Ectodermal cell (in vitro differentiated cells): ENCODE measurements at regions not wholly inside any gene's neighbourhood (a gene's known extent, or its start where the extent isn't known, plus 50 kb on each side); places are given as distances from the start of the nearest gene placed in this dataset.
"Not testable (repeated sequence)": the region's sequence is repeated elsewhere in the genome, so short reads cannot be mapped to it uniquely, and the experiment has no call there.

Experiments
- H3K27ac ChIP-seq: 2 replicates; pipeline ENCODE4 v1.7.0; 2013; ENCODE audit warnings: mild to moderate bottlenecking, low read depth, low read length; ENCODE audit not compliant: insufficient read depth, poor library complexity, severe bottlenecking
- H3K27me3 ChIP-seq: 2 replicates; pipeline ENCODE4 v1.7.0; 2013; ENCODE audit warnings: mild to moderate bottlenecking, low read length; ENCODE audit not compliant: insufficient read depth, control insufficient read depth, poor library complexity, severe bottlenecking
- H3K36me3 ChIP-seq: one replicate; pipeline ENCODE4 v1.7.0; 2013; ENCODE audit warnings: low read length; ENCODE audit not compliant: control insufficient read depth, insufficient read depth
- H3K4me1 ChIP-seq: one replicate; pipeline ENCODE4 v1.7.0; 2013; ENCODE audit warnings: low read length; ENCODE audit not compliant: control insufficient read depth, insufficient read depth
- H3K4me3 ChIP-seq: 2 replicates; pipeline ENCODE4 v1.7.0; 2013; ENCODE audit warnings: low read depth, low read length, control low read depth; ENCODE audit not compliant: insufficient read depth
- H3K9me3 ChIP-seq: 2 replicates; pipeline ENCODE4 v1.7.0; 2013; ENCODE audit warnings: mild to moderate bottlenecking, low read length, moderate library complexity; ENCODE audit not compliant: control insufficient read depth
- WGBS, 2 experiments: methylation state at CpG; one replicate each; pipeline ENCODE4 v1.1.7; 2013; ENCODE audit warnings: missing lambda C conversion rate in 2 of 2; 5-methylcytosine and 5-hydroxymethylcytosine counted together

DNA sequence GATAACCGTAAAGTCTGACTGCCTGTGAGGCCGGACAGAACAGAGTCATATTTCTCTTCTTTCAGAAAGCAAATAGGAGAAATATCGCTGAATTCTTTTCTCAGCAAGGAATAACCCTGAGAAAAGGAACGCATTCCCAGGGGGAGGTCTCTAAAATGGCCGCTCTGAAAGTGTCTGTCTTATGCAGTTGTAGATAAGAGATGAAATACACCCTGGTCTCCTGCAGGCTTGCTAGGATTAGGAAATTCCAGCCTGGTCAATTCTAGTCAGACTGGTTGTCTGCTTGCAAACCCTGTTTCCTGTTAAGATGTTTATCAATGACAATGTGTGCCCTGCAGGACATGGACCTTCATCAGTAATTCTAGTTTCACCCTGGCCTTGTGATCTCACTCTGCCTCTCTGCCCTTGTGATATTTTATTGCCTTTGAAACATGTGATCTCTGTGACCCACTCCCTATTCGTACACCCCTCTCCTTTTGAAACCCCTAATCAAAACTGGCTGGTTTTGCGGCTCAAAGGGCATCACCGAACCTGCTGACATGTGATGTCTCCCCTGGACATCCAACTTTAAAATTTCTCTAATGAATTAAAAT is 934.8 kb upstream of the SPRY2 start:
- Histone ChIP-seq H3K4me3 (no peak overlapping the region), H3K9me3 (no peaks in the 10 kb centered on the region), H3K27me3 (no peaks in the 10 kb centered on the region), H3K36me3 (no peaks in the 10 kb centered on the region), H3K4me1 (no peaks in the 10 kb centered on the region), H3K27ac (no peak overlapping the region)
- 94 to 95% methylated on average over 7 to 8 of the region's 8 CpGs for WGBS, 2 experiments

- Histone ChIP-seq H3K36me3 (no peaks in the 10 kb centered on the region), H3K4me3 (no peak overlapping the region), H3K9me3 (no peaks in the 10 kb centered on the region), H3K27ac (no peak overlapping the region), H3K4me1 (no peaks in the 10 kb centered on the region), H3K27me3 (no peaks in the 10 kb centered on the region)
- 94 to 100% methylated on average over 2 of the region's 2 CpGs for WGBS, 2 experiments
These were observed 906.8 kb upstream of the SPRY2 start for GRCh38 chr13:81247711-81248110.

DNA sequence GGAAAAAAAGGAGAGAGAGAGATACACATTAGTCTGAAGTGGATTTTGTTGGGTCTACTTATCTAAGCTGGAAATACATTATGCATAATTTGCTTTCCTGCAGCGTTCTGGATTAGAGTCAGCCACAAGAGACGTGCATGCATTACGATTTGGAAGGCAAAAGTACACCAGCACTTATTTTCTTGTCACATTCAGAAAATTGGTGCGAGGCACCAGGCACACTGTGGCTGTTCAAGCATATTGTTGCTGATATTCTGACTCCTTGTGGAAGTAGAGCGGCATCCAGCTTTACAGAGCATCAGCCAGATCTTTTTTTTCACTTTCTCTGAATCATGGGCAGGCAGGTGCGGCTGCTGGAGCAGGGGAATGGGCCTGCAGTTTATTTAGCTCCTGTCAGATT is 905.6 kb upstream of the SPRY2 start:
- H3K9me3 ChIP-seq = no peaks in the 10 kb centered on the region
- H3K4me1 ChIP-seq = no peaks in the 10 kb centered on the region
- no peaks in the 10 kb centered on the region for H3K27me3 ChIP-seq
- 96 to 98% methylated on average over 6 of the region's 6 CpGs for WGBS, 2 experiments
- H3K4me3 ChIP-seq = no peak overlapping the region
- H3K27ac ChIP-seq = no peak overlapping the region
- H3K36me3 ChIP-seq = no peaks in the 10 kb centered on the region

DNA sequence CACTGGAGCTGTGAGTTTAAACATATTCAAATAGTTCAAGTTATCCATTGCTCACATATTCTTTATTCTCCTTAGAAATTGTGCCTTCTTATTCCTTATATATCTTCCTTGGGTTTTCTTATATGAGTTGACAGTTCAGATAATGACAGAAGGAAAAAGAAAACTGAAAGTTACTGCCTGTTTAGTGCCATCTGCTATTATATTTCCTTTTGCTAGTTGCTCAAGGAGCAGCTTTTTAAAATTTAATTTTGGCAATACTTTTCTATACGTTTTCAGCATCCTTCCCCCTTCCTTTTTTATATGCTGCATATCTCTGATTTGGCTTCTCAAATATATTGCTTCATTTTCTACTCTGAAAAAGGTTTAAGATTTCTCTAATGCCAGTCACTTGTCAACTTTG is 903.1 kb upstream of the SPRY2 start:
- Histone ChIP-seq H3K9me3 (no peaks in the 10 kb centered on the region), H3K27me3 (no peaks in the 10 kb centered on the region), H3K36me3 (no peaks in the 10 kb centered on the region), H3K27ac (no peak overlapping the region), H3K4me1 (no peaks in the 10 kb centered on the region), H3K4me3 (no peak overlapping the region)
- WGBS, 2 experiments = 86 to 100% methylated on average over 1 of the region's 1 CpG

- Histone ChIP-seq H3K27me3 (no peaks in the 10 kb centered on the region), H3K36me3 (no peaks in the 10 kb centered on the region), H3K9me3 (no peaks in the 10 kb centered on the region), H3K4me3 (no peak overlapping the region), H3K27ac (no peak overlapping the region), H3K4me1 (no peaks in the 10 kb centered on the region)
- 86 to 100% methylated on average over 1 to 2 of the region's 2 CpGs for WGBS, 2 experiments
These were observed 889.5 kb upstream of the SPRY2 start for GRCh38 chr13:81230386-81230785.

DNA sequence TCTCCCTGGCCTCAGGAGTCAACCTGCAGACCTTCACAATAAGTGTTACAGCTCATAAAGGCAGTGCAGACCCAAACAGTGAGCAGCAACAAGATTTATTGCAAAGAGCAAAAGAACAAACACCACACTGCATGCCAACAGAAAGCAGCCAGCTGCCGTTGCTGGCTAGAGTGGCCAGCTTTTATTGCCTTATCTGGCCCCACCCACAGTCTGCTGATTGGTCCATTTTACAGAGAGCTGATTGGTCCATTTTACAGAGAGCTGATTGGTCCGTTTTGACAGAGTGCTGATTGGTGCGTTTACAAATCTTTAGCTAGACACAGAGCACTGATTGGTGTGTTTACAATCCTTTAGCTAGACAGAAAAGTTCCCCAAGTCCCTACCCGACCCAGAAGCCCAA is 885.9 kb upstream of the SPRY2 start:
- WGBS, 2 experiments = 93 to 95% methylated on average over 4 of the region's 4 CpGs
- H3K4me3 ChIP-seq, H3K27me3 ChIP-seq, H3K27ac ChIP-seq, H3K4me1 ChIP-seq, H3K9me3 ChIP-seq, H3K36me3 ChIP-seq: not testable (repeated sequence)

- no peaks in the 10 kb centered on the region for H3K27me3 ChIP-seq
- H3K9me3 ChIP-seq = no peaks in the 10 kb centered on the region
- H3K4me1 ChIP-seq = no peaks in the 10 kb centered on the region
- 93 to 96% methylated on average over 4 to 5 of the region's 7 CpGs for WGBS, 2 experiments
- H3K36me3 ChIP-seq = no peaks in the 10 kb centered on the region
- H3K4me3 ChIP-seq = no peak overlapping the region
- H3K27ac ChIP-seq = no peak overlapping the region
These were observed 883.4 kb upstream of the SPRY2 start for GRCh38 chr13:81224209-81224833.

GRCh38 chr13:81223778-81224177 is 882.9 kb upstream of the SPRY2 start:
- no peak overlapping the region for H3K27ac ChIP-seq
- no peaks in the 10 kb centered on the region for H3K36me3 ChIP-seq
- H3K9me3 ChIP-seq = no peaks in the 10 kb centered on the region
- H3K27me3 ChIP-seq = no peaks in the 10 kb centered on the region
- WGBS, 2 experiments = 86 to 88% methylated on average over 5 to 6 of the region's 6 CpGs
- no peak overlapping the region for H3K4me3 ChIP-seq
- no peaks in the 10 kb centered on the region for H3K4me1 ChIP-seq

- 89 to 93% methylated on average over 1 to 2 of the region's 2 CpGs for WGBS, 2 experiments
- no peak overlapping the region for H3K4me3 ChIP-seq
- no peaks in the 10 kb centered on the region for H3K27me3 ChIP-seq
- no peaks in the 10 kb centered on the region for H3K4me1 ChIP-seq
- H3K27ac ChIP-seq = no peak overlapping the region
- H3K9me3 ChIP-seq = no peaks in the 10 kb centered on the region
- H3K36me3 ChIP-seq = no peaks in the 10 kb centered on the region
These were observed 870.8 kb upstream of the SPRY2 start for GRCh38 chr13:81211713-81212112.

DNA sequence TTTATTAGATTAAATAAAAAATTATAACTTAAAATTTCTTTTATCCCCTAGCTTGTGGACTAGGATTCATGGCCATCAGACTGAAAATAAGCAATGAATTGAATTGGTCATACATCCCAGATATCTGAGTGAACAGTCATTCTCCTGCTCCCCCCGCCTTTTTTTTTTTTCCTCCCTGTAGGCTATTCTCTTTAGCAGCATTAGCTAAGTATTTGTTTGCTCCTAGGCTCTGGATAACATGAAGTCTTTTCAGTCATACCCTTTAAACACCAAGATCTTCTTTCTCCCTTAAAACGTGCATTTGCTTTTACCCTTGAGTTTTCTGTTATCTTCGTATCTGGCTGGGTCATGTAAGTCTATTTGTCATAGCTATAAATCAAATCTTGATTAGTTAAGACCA is 866.7 kb upstream of the SPRY2 start:
- 86% methylated on average over 2 to 3 of the region's 3 CpGs for WGBS, 2 experiments
- no peak overlapping the region for H3K4me3 ChIP-seq
- no peak overlapping the region for H3K27ac ChIP-seq
- no peaks in the 10 kb centered on the region for H3K36me3 ChIP-seq
- no peaks in the 10 kb centered on the region for H3K9me3 ChIP-seq
- no peaks in the 10 kb centered on the region for H3K4me1 ChIP-seq
- no peaks in the 10 kb centered on the region for H3K27me3 ChIP-seq

DNA sequence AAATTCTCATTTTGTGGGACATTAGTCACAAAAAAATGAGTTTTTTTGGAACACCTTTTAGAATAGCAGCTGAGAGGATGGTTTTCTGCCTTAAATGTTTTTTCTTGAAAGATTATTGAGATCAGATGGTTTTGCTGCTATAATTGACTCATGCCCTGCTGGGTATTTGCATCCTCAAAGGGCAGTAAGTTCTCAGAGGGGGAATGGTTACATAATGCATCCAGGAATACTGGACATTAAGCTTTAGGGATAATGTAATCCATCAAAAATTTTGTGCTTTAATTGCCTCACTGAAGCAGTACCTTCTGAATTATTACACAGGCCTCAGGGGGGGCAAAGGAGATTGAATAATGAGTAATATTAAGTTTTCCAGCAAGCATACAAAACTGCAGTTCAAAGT is 866.3 kb upstream of the SPRY2 start:
- Histone ChIP-seq H3K36me3 (no peaks in the 10 kb centered on the region), H3K27ac (no peak overlapping the region), H3K9me3 (no peaks in the 10 kb centered on the region), H3K27me3 (no peaks in the 10 kb centered on the region), H3K4me3 (no peak overlapping the region), H3K4me1 (no peaks in the 10 kb centered on the region)
